ENCODE measurements at regions not wholly inside any gene's neighbourhood (a gene's known extent, or its start where the extent isn't known, plus 50 kb on each side); places are given as distances from the start of the nearest gene placed in this dataset.

DNA sequence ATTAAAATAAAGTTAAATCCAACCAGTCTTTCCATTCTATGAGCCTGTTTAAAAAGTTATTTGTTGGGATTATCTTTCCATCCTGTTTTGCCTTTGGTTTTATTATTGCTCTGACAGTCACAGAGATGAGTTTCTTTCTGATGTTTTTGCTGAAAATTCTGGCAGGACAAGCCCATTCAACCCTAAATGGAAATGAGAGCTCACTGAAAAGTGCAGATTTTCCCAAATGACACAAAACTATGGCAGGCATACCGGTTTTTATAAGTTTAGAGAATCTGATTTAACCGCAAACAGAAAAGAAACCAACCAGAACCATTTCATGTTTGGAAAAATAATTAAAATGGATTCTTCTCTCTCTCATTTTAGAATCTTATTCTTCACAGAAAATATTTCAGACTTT lies 238.1 kb upstream of the SGO1 start:
- H2AK5ac ChIP-seq (ENCODE audit: low read length): no peak overlapping the region
- no peak overlapping the region for H3K56ac ChIP-seq (ENCODE audit: low read length)
- WGBS (ENCODE audit: extremely low coverage, insufficient coverage, low lambda C conversion rate): no CpG with 5 or more reads among the region's 2 CpGs
- H2BK120ac ChIP-seq (ENCODE audit: low read depth, low read length): no peak overlapping the region
- no peaks in the 10 kb centered on the region for H3K36me3 ChIP-seq (ENCODE audit: control insufficient read depth, insufficient read depth, low read length)
- H3K9ac ChIP-seq (ENCODE audit: low read length): no peak overlapping the region
- no peaks in the 10 kb centered on the region for H3K79me2 ChIP-seq (ENCODE audit: control insufficient read depth, insufficient read depth, low read length)
- H3K4me2 ChIP-seq (ENCODE audit: low read length): no peak overlapping the region
- no peak overlapping the region for H4K8ac ChIP-seq (ENCODE audit: low read depth, low read length)
- no peak overlapping the region for H3K27ac ChIP-seq (ENCODE audit: low read depth, low read length)
- no peak overlapping the region for H3K23ac ChIP-seq (ENCODE audit: low read length)
- H4K5ac ChIP-seq (ENCODE audit: low read length): no peak overlapping the region
- no peak overlapping the region for H2BK5ac ChIP-seq (ENCODE audit: low read length)
- H3K4ac ChIP-seq (ENCODE audit: low read depth, low read length): no peak overlapping the region
- H3K79me1 ChIP-seq (ENCODE audit: low read length): no peaks in the 10 kb centered on the region
- H2BK15ac ChIP-seq (replicated peaks; ENCODE audit: low read depth): no peak overlapping the region
- no peak for DNase-seq
- H3K27me3 ChIP-seq (ENCODE audit: insufficient read depth, low read length, poor library complexity): no peaks in the 10 kb centered on the region
- H3K4me3 ChIP-seq (ENCODE audit: low read length): no peak overlapping the region
- H3K18ac ChIP-seq (ENCODE audit: low read length): no peak overlapping the region
- H3K4me1 ChIP-seq (ENCODE audit: control insufficient read depth, low read depth, low read length): no peaks in the 10 kb centered on the region

DNA sequence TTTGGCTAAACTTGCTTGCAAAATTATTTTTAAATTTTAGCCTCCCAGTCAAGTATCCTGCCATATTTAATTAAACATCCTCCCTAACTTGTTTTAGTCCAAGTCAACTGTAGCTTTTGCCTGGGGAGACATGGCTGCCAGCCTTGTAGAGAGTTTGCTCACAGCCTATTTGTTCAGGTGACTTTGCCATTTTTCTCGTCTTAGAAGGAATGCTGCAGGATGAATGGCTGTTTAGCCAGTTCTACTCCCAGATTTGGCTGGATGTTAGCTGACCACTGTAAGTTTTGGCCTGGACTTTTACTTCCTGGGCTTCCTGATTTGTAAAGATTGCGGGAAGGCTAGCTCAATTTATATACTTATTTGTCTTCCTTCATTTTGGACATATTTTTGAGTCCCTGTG lies 236.4 kb upstream of the SGO1 start:
- Histone ChIP-seq H4K5ac (ENCODE audit: low read length) (no peak overlapping the region), H3K4me2 (ENCODE audit: low read length) (no peak overlapping the region), H2BK120ac (ENCODE audit: low read depth, low read length) (peak overlapping the region; percentile 45), H3K27ac (ENCODE audit: low read depth, low read length) (no peak overlapping the region), H3K4me3 (ENCODE audit: low read length) (no peak overlapping the region), H3K36me3 (ENCODE audit: control insufficient read depth, insufficient read depth, low read length) (no peaks in the 10 kb centered on the region), H3K4ac (ENCODE audit: low read depth, low read length) (no peak overlapping the region), H3K18ac (ENCODE audit: low read length) (no peak overlapping the region), H4K8ac (ENCODE audit: low read depth, low read length) (no peak overlapping the region), H3K56ac (ENCODE audit: low read length) (no peak overlapping the region), H3K79me1 (ENCODE audit: low read length) (no peaks in the 10 kb centered on the region), H3K9ac (ENCODE audit: low read length) (no peak overlapping the region), H3K4me1 (ENCODE audit: control insufficient read depth, low read depth, low read length) (no peaks in the 10 kb centered on the region), H2BK5ac (ENCODE audit: low read length) (no peak overlapping the region), H3K79me2 (ENCODE audit: control insufficient read depth, insufficient read depth, low read length) (no peaks in the 10 kb centered on the region), H3K27me3 (ENCODE audit: insufficient read depth, low read length, poor library complexity) (no peaks in the 10 kb centered on the region), H2BK15ac (replicated peaks; ENCODE audit: low read depth) (no peak overlapping the region), H2AK5ac (ENCODE audit: low read length) (no peak overlapping the region), H3K23ac (ENCODE audit: low read length) (no peak overlapping the region)
- DNase-seq: no peak
- WGBS (ENCODE audit: extremely low coverage, insufficient coverage, low lambda C conversion rate): no CpG with 5 or more reads among the region's 2 CpGs

DNA sequence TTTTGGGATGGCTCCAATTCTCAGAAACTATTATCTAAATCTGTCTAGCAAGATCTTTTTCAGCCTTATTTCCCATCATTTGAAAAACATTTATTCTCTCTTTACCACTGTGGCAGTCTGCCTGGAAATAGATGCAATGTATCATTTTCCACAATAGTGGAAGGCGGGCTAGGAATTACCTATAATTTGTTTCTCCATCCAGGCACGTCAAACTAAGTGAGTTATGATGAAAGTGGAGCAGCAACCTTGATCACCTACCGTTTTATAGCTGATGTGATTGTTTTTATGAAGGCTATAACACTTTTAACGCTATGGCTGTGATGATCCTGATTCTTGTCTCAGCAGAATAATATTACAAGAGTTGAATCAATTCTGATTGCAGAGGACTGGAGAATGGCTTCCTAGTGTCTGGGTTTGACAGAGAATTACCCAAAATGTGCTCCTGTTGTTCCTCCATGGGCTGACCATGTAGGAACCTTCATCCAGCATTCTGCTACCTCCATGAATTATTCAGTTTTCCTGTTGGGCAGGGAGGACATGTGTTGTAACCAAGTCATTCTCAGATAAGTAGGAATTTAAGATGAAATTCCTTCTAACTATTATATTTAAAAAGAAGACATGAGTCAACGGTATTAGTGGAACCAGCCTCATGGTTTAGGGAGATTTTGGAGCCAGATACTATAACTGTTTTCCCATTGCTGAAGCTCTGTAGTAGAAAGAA lies 231.5 kb upstream of the SGO1 start:
- H4K8ac ChIP-seq (ENCODE audit: low read depth, low read length): no peak overlapping the region
- H2AK5ac ChIP-seq (ENCODE audit: low read length): no peak overlapping the region
- H3K36me3 ChIP-seq (ENCODE audit: control insufficient read depth, insufficient read depth, low read length): no peaks in the 10 kb centered on the region
- no peak overlapping the region for H3K4me3 ChIP-seq (ENCODE audit: low read length)
- no peak overlapping the region for H3K23ac ChIP-seq (ENCODE audit: low read length)
- no peak overlapping the region for H3K4ac ChIP-seq (ENCODE audit: low read depth, low read length)
- no peak overlapping the region for H4K5ac ChIP-seq (ENCODE audit: low read length)
- H3K56ac ChIP-seq (ENCODE audit: low read length): no peak overlapping the region
- WGBS (ENCODE audit: extremely low coverage, insufficient coverage, low lambda C conversion rate): no CpG with 5 or more reads among the region's 5 CpGs
- no peaks in the 10 kb centered on the region for H3K4me1 ChIP-seq (ENCODE audit: control insufficient read depth, low read depth, low read length)
- no peak overlapping the region for H2BK15ac ChIP-seq (replicated peaks; ENCODE audit: low read depth)
- no peak overlapping the region for H3K27ac ChIP-seq (ENCODE audit: low read depth, low read length)
- no peak for DNase-seq
- H3K9ac ChIP-seq (ENCODE audit: low read length): no peak overlapping the region
- no peaks in the 10 kb centered on the region for H3K79me2 ChIP-seq (ENCODE audit: control insufficient read depth, insufficient read depth, low read length)
- no peak overlapping the region for H2BK120ac ChIP-seq (ENCODE audit: low read depth, low read length)
- no peaks in the 10 kb centered on the region for H3K79me1 ChIP-seq (ENCODE audit: low read length)
- H2BK5ac ChIP-seq (ENCODE audit: low read length): no peak overlapping the region
- no peak overlapping the region for H3K4me2 ChIP-seq (ENCODE audit: low read length)
- H3K27me3 ChIP-seq (ENCODE audit: insufficient read depth, low read length, poor library complexity): no peaks in the 10 kb centered on the region
- no peak overlapping the region for H3K18ac ChIP-seq (ENCODE audit: low read length)

DNA sequence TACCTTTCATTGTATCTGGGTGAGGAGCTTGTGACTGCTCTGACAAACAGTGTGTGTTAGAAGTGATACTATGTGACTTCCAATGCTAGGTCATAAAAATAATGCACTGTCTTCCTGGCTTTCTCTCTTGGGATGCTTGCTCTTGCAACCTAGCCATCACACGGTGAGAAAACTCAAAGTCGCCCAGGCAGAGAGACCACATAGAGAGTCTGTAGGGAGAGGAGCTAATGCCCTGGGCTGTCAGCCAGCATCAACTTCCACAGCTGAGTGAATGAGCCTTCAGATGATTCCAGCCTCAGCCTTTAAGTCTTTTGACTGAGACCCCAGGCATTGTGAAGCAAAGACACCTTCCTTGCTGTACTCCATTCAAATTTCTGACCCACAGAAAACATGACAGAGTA lies 220.6 kb upstream of the SGO1 start:
- Histone ChIP-seq H2BK15ac (replicated peaks; ENCODE audit: low read depth) (no peak overlapping the region), H3K23ac (ENCODE audit: low read length) (no peak overlapping the region), H2BK120ac (ENCODE audit: low read depth, low read length) (no peak overlapping the region), H3K79me1 (ENCODE audit: low read length) (no peaks in the 10 kb centered on the region), H3K56ac (ENCODE audit: low read length) (no peak overlapping the region), H3K4me2 (ENCODE audit: low read length) (no peak overlapping the region), H2AK5ac (ENCODE audit: low read length) (no peak overlapping the region), H3K27ac (ENCODE audit: low read depth, low read length) (no peak overlapping the region), H3K27me3 (ENCODE audit: insufficient read depth, low read length, poor library complexity) (no peaks in the 10 kb centered on the region), H3K4me3 (ENCODE audit: low read length) (no peak overlapping the region), H3K9ac (ENCODE audit: low read length) (no peak overlapping the region), H4K8ac (ENCODE audit: low read depth, low read length) (no peak overlapping the region), H3K4me1 (ENCODE audit: control insufficient read depth, low read depth, low read length) (no peaks in the 10 kb centered on the region), H2BK5ac (ENCODE audit: low read length) (no peak overlapping the region), H3K79me2 (ENCODE audit: control insufficient read depth, insufficient read depth, low read length) (no peaks in the 10 kb centered on the region), H3K36me3 (ENCODE audit: control insufficient read depth, insufficient read depth, low read length) (no peaks in the 10 kb centered on the region), H3K18ac (ENCODE audit: low read length) (no peak overlapping the region), H4K5ac (ENCODE audit: low read length) (no peak overlapping the region), H3K4ac (ENCODE audit: low read depth, low read length) (no peak overlapping the region)
- DNase-seq: no peak
- WGBS (ENCODE audit: extremely low coverage, insufficient coverage, low lambda C conversion rate): no CpG with 5 or more reads among the region's 2 CpGs

DNA sequence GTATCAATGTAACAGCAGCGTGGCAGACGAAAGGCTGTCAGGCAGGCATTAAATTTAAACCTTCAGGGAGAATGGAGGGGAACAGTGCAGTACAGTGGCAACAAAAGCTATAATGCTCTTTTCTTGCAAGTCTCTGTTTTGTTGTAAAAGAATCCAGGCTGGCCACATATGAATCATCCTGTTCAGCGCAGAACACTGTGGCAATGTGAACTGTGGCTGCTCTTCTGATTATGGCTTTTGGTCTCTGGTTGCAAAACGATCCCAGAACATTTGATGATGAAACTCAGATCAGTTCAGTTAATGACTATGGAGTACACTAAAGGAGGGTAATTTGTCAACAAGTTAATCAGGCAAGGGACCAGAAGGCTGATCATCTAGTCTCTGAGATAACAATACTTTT lies 219.7 kb upstream of the SGO1 start:
- Histone ChIP-seq H4K5ac (ENCODE audit: low read length) (no peak overlapping the region), H3K79me2 (ENCODE audit: control insufficient read depth, insufficient read depth, low read length) (no peaks in the 10 kb centered on the region), H3K36me3 (ENCODE audit: control insufficient read depth, insufficient read depth, low read length) (no peaks in the 10 kb centered on the region), H3K23ac (ENCODE audit: low read length) (no peak overlapping the region), H2AK5ac (ENCODE audit: low read length) (no peak overlapping the region), H3K4ac (ENCODE audit: low read depth, low read length) (no peak overlapping the region), H3K4me3 (ENCODE audit: low read length) (no peak overlapping the region), H4K8ac (ENCODE audit: low read depth, low read length) (no peak overlapping the region), H2BK15ac (replicated peaks; ENCODE audit: low read depth) (no peak overlapping the region), H2BK120ac (ENCODE audit: low read depth, low read length) (no peak overlapping the region), H3K27me3 (ENCODE audit: insufficient read depth, low read length, poor library complexity) (no peaks in the 10 kb centered on the region), H2BK5ac (ENCODE audit: low read length) (no peak overlapping the region), H3K27ac (ENCODE audit: low read depth, low read length) (no peak overlapping the region), H3K79me1 (ENCODE audit: low read length) (no peaks in the 10 kb centered on the region), H3K9ac (ENCODE audit: low read length) (no peak overlapping the region), H3K18ac (ENCODE audit: low read length) (no peak overlapping the region), H3K4me1 (ENCODE audit: control insufficient read depth, low read depth, low read length) (no peaks in the 10 kb centered on the region), H3K4me2 (ENCODE audit: low read length) (no peak overlapping the region), H3K56ac (ENCODE audit: low read length) (no peak overlapping the region)
- no peak for DNase-seq
- no CpG with 5 or more reads among the region's 4 CpGs for WGBS (ENCODE audit: extremely low coverage, insufficient coverage, low lambda C conversion rate)

DNA sequence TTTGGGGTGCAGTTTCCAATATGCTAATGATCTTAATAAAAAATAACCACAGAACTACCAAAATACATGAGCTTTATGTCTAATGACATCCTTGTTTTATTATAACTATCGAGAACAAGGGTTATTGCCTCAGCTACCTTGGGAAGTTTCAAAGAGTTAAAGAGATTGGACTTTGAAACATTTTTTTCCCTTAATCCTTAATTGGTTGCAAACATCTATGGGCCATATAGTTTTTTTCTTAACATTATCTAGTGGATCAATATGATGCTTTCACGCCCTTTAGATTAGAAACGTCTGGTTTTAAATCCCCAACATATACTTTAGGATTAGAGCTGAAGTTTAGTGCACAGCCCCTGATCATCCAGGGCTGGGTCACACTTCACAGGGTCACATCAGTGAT lies 219.2 kb upstream of the SGO1 start:
- no CpG with 5 or more reads among the region's 3 CpGs for WGBS (ENCODE audit: extremely low coverage, insufficient coverage, low lambda C conversion rate)
- no peak overlapping the region for H4K5ac ChIP-seq (ENCODE audit: low read length)

More for the DNA sequence above, 219.2 kb upstream of the SGO1 start:
- Histone ChIP-seq H2BK15ac (replicated peaks; ENCODE audit: low read depth) (no peak overlapping the region), H4K8ac (ENCODE audit: low read depth, low read length) (no peak overlapping the region), H3K4me1 (ENCODE audit: control insufficient read depth, low read depth, low read length) (no peaks in the 10 kb centered on the region), H3K79me2 (ENCODE audit: control insufficient read depth, insufficient read depth, low read length) (no peaks in the 10 kb centered on the region), H2AK5ac (ENCODE audit: low read length) (no peak overlapping the region), H3K9ac (ENCODE audit: low read length) (no peak overlapping the region), H2BK5ac (ENCODE audit: low read length) (no peak overlapping the region), H3K18ac (ENCODE audit: low read length) (no peak overlapping the region), H3K27ac (ENCODE audit: low read depth, low read length) (no peak overlapping the region), H3K4me3 (ENCODE audit: low read length) (no peak overlapping the region), H2BK120ac (ENCODE audit: low read depth, low read length) (no peak overlapping the region), H3K27me3 (ENCODE audit: insufficient read depth, low read length, poor library complexity) (no peaks in the 10 kb centered on the region), H3K36me3 (ENCODE audit: control insufficient read depth, insufficient read depth, low read length) (no peaks in the 10 kb centered on the region), H3K79me1 (ENCODE audit: low read length) (no peaks in the 10 kb centered on the region), H3K56ac (ENCODE audit: low read length) (no peak overlapping the region), H3K23ac (ENCODE audit: low read length) (no peak overlapping the region), H3K4me2 (ENCODE audit: low read length) (no peak overlapping the region), H3K4ac (ENCODE audit: low read depth, low read length) (no peak overlapping the region)
- DNase-seq: no peak

Measured in mesendoderm (in vitro differentiated cells).